Right cardiac atrium (tissue), 5 donors: ENCODE measurements at regions not wholly inside any gene's neighbourhood (a gene's known extent, or its start where the extent isn't known, plus 50 kb on each side); places are given as distances from the start of the nearest gene placed in this dataset.

ENCODE experiments used
- ATAC-seq, 2 donors: fragments of 200-7000 bp; cut with Tn5 transposase; one replicate each; pipeline versions ENCODE4 v1.8.0 to v1.9.1; 2020; ENCODE audit warnings: moderate library complexity in 2 of 2, mild to moderate bottlenecking in 1 of 2
- DNase-seq, 3 donors: peaks; one replicate each; pipeline ENCODE4 v3.0.0-alpha.2; 2020
- H3K27ac ChIP-seq: one replicate; pipeline ENCODE4 v1.5.1; 2013; ENCODE audit warnings: mild to moderate bottlenecking, low read length, control low read depth, moderate library complexity
- H3K27me3 ChIP-seq: one replicate; pipeline ENCODE4 v1.6.1; 2013; ENCODE audit not compliant: control insufficient read depth, insufficient read depth
- H3K4me1 ChIP-seq: one replicate; pipeline ENCODE4 v1.6.1; 2013; ENCODE audit warnings: low read length; ENCODE audit not compliant: control insufficient read depth, insufficient read depth
- H3K4me3 ChIP-seq: one replicate; pipeline ENCODE4 v1.5.1; 2013; ENCODE audit warnings: low read length, control low read depth
- H3K9me3 ChIP-seq: one replicate; pipeline ENCODE4 v1.6.1; 2013; ENCODE audit warnings: low read length; ENCODE audit not compliant: control insufficient read depth
- WGBS: extraction: QIAGEN DNeasy Blood & Tissue Kit; methylation state at CpG from one replicate; pipeline ENCODE4 v1.1.7; 2013; 5-methylcytosine and 5-hydroxymethylcytosine counted together
- intact Hi-C, 4 donors: fragments of 100-400 bp; cut with DNase I; formaldehyde crosslinking; loops; one replicate each; pipeline versions ENCODE4 v1.11.0 to v1.14.0; 2022 to 2023
- donor health status: healthy with polysubstance abuse.
- donor health status: DM: no; HTN: yes; CAD: no.
- donor health status: DM: no; HTN: no; CAD: no.
- donor health status: DM: no; HTN: yes; CAD: no; lungs with severe emphysema.
- donor health status: DM: yes; HTN: yes; CAD: no.

- DNase-seq (no peak), ATAC-seq (no peak)
- no peaks in the 10 kb centered on the region for H3K4me1 ChIP-seq
- H3K27me3 ChIP-seq: no peaks in the 10 kb centered on the region
- H3K27ac ChIP-seq: no peak overlapping the region
- no peak overlapping the region for H3K4me3 ChIP-seq
- WGBS: 42% methylated on average over 2 of the region's 2 CpGs
- H3K9me3 ChIP-seq: no peaks in the 10 kb centered on the region
- intact Hi-C loops: no loop called here
Measured at GRCh38 chr5:135723491-135723890, 111.0 kb upstream of the SLC25A48 start.

GRCh38 chr5:135721548-135722090 lies 112.8 kb upstream of the SLC25A48 start:
- no peak overlapping the region for H3K4me3 ChIP-seq
- H3K4me1 ChIP-seq: no peaks in the 10 kb centered on the region
- no peak for ATAC-seq
- H3K27ac ChIP-seq: no peak overlapping the region
- DNase-seq: no peak
- intact Hi-C loops: no loop called here
- WGBS: 86% methylated on average over 1 of the region's 1 CpG
- H3K9me3 ChIP-seq: no peaks in the 10 kb centered on the region
- H3K27me3 ChIP-seq: no peaks in the 10 kb centered on the region

- H3K27ac ChIP-seq: no peak overlapping the region
- no peak overlapping the region for H3K4me3 ChIP-seq
- ATAC-seq (no peak), DNase-seq (no peak)
- 85% methylated on average over 2 of the region's 2 CpGs for WGBS
- no peaks in the 10 kb centered on the region for H3K4me1 ChIP-seq
- H3K27me3 ChIP-seq: no peaks in the 10 kb centered on the region
- H3K9me3 ChIP-seq: no peaks in the 10 kb centered on the region
- intact Hi-C loops: no loop called here
Measured at GRCh38 chr5:135720191-135720590, 114.3 kb upstream of the SLC25A48 start.

GRCh38 chr5:135719428-135720063 lies 114.9 kb upstream of the SLC25A48 start:
- H3K9me3 ChIP-seq: no peaks in the 10 kb centered on the region
- no peak overlapping the region for H3K4me3 ChIP-seq
- no peaks in the 10 kb centered on the region for H3K4me1 ChIP-seq
- H3K27me3 ChIP-seq: no peaks in the 10 kb centered on the region
- DNase-seq: no peak
- intact Hi-C loops: no loop called here
- 86% methylated on average over 4 of the region's 4 CpGs for WGBS
- H3K27ac ChIP-seq: no peak overlapping the region
- ATAC-seq: peak in 1 of 2 donors; percentile 32

- H3K27ac ChIP-seq: no peak overlapping the region
- intact Hi-C loops: no loop called here
- WGBS: 72% methylated on average over 1 of the region's 1 CpG
- no peaks in the 10 kb centered on the region for H3K4me1 ChIP-seq
- H3K27me3 ChIP-seq: no peaks in the 10 kb centered on the region
- no peak overlapping the region for H3K4me3 ChIP-seq
- DNase-seq (no peak), ATAC-seq (no peak)
- no peaks in the 10 kb centered on the region for H3K9me3 ChIP-seq
Measured at GRCh38 chr5:135718651-135719050, 115.8 kb upstream of the SLC25A48 start.

GRCh38 chr5:135718151-135718550 lies 116.3 kb upstream of the SLC25A48 start:
- no peaks in the 10 kb centered on the region for H3K4me1 ChIP-seq
- H3K27me3 ChIP-seq: no peaks in the 10 kb centered on the region
- intact Hi-C loops: no loop called here
- 64% methylated on average over 4 of the region's 4 CpGs for WGBS
- no peak for DNase-seq
- no peak overlapping the region for H3K27ac ChIP-seq
- no peaks in the 10 kb centered on the region for H3K9me3 ChIP-seq
- ATAC-seq: no peak
- no peak overlapping the region for H3K4me3 ChIP-seq

- Histone ChIP-seq H3K27ac (no peak overlapping the region), H3K27me3 (no peaks in the 10 kb centered on the region), H3K9me3 (no peaks in the 10 kb centered on the region), H3K4me1 (no peaks in the 10 kb centered on the region), H3K4me3 (no peak overlapping the region)
- DNase-seq (no peak), ATAC-seq (no peak)
- intact Hi-C loops: no loop called here
- WGBS: 92% methylated on average over 4 of the region's 4 CpGs
Measured at GRCh38 chr5:135715267-135716055, 119.0 kb upstream of the SLC25A48 start.

- Histone ChIP-seq H3K27ac (no peak overlapping the region), H3K27me3 (no peaks in the 10 kb centered on the region), H3K9me3 (no peaks in the 10 kb centered on the region), H3K4me3 (no peak overlapping the region), H3K4me1 (peaks cover 1% of the 10 kb centered on the region)
- intact Hi-C loops: no loop called here
- ATAC-seq (no peak), DNase-seq (no peak)
- 74% methylated on average over 10 of the region's 10 CpGs for WGBS
Measured at GRCh38 chr5:135714126-135714894, 120.2 kb upstream of the SLC25A48 start.

GRCh38 chr5:135713161-135713915 lies 121.1 kb upstream of the SLC25A48 start:
- Histone ChIP-seq H3K4me3 (no peak overlapping the region), H3K27ac (no peak overlapping the region), H3K27me3 (no peaks in the 10 kb centered on the region), H3K9me3 (no peaks in the 10 kb centered on the region), H3K4me1 (peaks cover 3% of the 10 kb centered on the region)
- intact Hi-C loops: no loop called here
- 75% methylated on average over 11 of the region's 11 CpGs for WGBS
- no peak for DNase-seq
- ATAC-seq: no peak

GRCh38 chr5:135711911-135712310 lies 122.6 kb upstream of the SLC25A48 start:
- no peak overlapping the region for H3K27ac ChIP-seq
- 77% methylated on average over 6 of the region's 6 CpGs for WGBS
- DNase-seq: no peak
- intact Hi-C loops: no loop called here
- peaks cover 3% of the 10 kb centered on the region for H3K4me1 ChIP-seq
- no peaks in the 10 kb centered on the region for H3K9me3 ChIP-seq
- no peaks in the 10 kb centered on the region for H3K27me3 ChIP-seq
- H3K4me3 ChIP-seq: no peak overlapping the region
- ATAC-seq: no peak
